Calu3 (cell line): ENCODE measurements at regions not wholly inside any gene's neighbourhood (a gene's known extent, or its start where the extent isn't known, plus 50 kb on each side); places are given as distances from the start of the nearest gene placed in this dataset.

Experiments used
- BruUV-seq: library from RNA; stranded (reverse); fragments of 400-500 nt; replicated peaks from 2 replicates; lab custom pipeline; 2021; lab: Mats Ljungman, UMichigan
- CTCF ChIA-PET: fragments of 300-600 bp; sonication (Branson Sonifier 250); formaldehyde crosslinking; loops from one replicate; lab custom pipeline; 2022; ENCODE audit warnings: antibody characterized with exemption; lab: Charles Lee
- DNase-seq: peaks from one replicate; pipeline ENCODE4 v3.0.0; 2022
- H3K27ac Mint-ChIP-seq: one replicate; pipeline ENCODE4 v1.8.0; 2022; ENCODE audit warnings: mixed read lengths; ENCODE audit not compliant: unreplicated experiment
- H3K27me3 Mint-ChIP-seq: one replicate; pipeline ENCODE4 v1.8.0; 2022; ENCODE audit warnings: mixed read lengths; ENCODE audit not compliant: unreplicated experiment
- H3K36me3 Mint-ChIP-seq: one replicate; pipeline ENCODE4 v1.8.0; 2022; ENCODE audit warnings: mild to moderate bottlenecking, moderate library complexity, mixed read lengths; ENCODE audit not compliant: insufficient read depth, unreplicated experiment
- H3K4me1 Mint-ChIP-seq: one replicate; pipeline ENCODE4 v1.8.0; 2022; ENCODE audit warnings: mild to moderate bottlenecking, low read depth, mixed read lengths; ENCODE audit not compliant: unreplicated experiment
- H3K4me3 Mint-ChIP-seq: one replicate; pipeline ENCODE4 v1.8.0; 2022; ENCODE audit warnings: mild to moderate bottlenecking, low read depth, moderate library complexity, mixed read lengths; ENCODE audit not compliant: unreplicated experiment
- H3K9me3 Mint-ChIP-seq: one replicate; pipeline ENCODE4 v1.8.0; 2022; ENCODE audit warnings: low read depth, mixed read lengths; ENCODE audit not compliant: unreplicated experiment
- CTCF ChIP-seq: fragments of 200-600 bp; IDR thresholded peaks from one replicate; pipeline ENCODE4 v1.8.0; 2022; ENCODE audit warnings: antibody characterized with exemption; ENCODE audit not compliant: unreplicated experiment
- intact Hi-C: fragments of 100-400 bp; cut with micrococcal nuclease; formaldehyde crosslinking; loops from one replicate; pipeline ENCODE4 v1.10.0; 2022; ENCODE audit not compliant: unreplicated experiment

- Mint-ChIP-seq H3K36me3 (no peaks in the 10 kb centered on the region), H3K9me3 (peaks cover 3% of the 10 kb centered on the region), H3K27me3 (peaks cover 17% of the 10 kb centered on the region), H3K27ac (no peak overlapping the region), H3K4me3 (no peak overlapping the region), H3K4me1 (no peaks in the 10 kb centered on the region)
- DNase-seq: no peak
- BruUV-seq: no TSS peak
- intact Hi-C loops: no loop called here
- no peak for TF ChIP-seq CTCF
- CTCF ChIA-PET: no interaction called here
Measured at GRCh38 chr16:17654571-17654970, 183.8 kb upstream of the XYLT1 start.

- no peak overlapping the region for H3K27ac Mint-ChIP-seq
- BruUV-seq: no TSS peak
- DNase-seq: no peak
- peaks cover 17% of the 10 kb centered on the region for H3K27me3 Mint-ChIP-seq
- intact Hi-C loops: no loop called here
- H3K4me1 Mint-ChIP-seq: no peaks in the 10 kb centered on the region
- TF ChIP-seq CTCF: no peak
- peaks cover 3% of the 10 kb centered on the region for H3K9me3 Mint-ChIP-seq
- H3K36me3 Mint-ChIP-seq: no peaks in the 10 kb centered on the region
- no peak overlapping the region for H3K4me3 Mint-ChIP-seq
- CTCF ChIA-PET: no interaction called here
Measured at GRCh38 chr16:17654142-17654541, 183.4 kb upstream of the XYLT1 start.

- no peaks in the 10 kb centered on the region for H3K36me3 Mint-ChIP-seq
- intact Hi-C loops: no loop called here
- no peak for DNase-seq
- H3K4me1 Mint-ChIP-seq: no peaks in the 10 kb centered on the region
- BruUV-seq: no TSS peak
- no peaks in the 10 kb centered on the region for H3K27me3 Mint-ChIP-seq
- no peak overlapping the region for H3K4me3 Mint-ChIP-seq
- CTCF ChIA-PET: interaction anchor here (1.7 kb wide), 1 partner anchor 69 kb away, joined by 4 read pairs; no protein-coding TSS in a partner anchor
- H3K27ac Mint-ChIP-seq: no peak overlapping the region
- no peak for TF ChIP-seq CTCF
- H3K9me3 Mint-ChIP-seq: peaks cover 6% of the 10 kb centered on the region
Measured at GRCh38 chr16:17647879-17648872, 177.4 kb upstream of the XYLT1 start.

- no peaks in the 10 kb centered on the region for H3K36me3 Mint-ChIP-seq
- no TSS peak for BruUV-seq
- intact Hi-C loops: no loop called here
- no peak for TF ChIP-seq CTCF
- no peak for DNase-seq
- no peak overlapping the region for H3K27ac Mint-ChIP-seq
- peaks cover 5% of the 10 kb centered on the region for H3K9me3 Mint-ChIP-seq
- H3K4me3 Mint-ChIP-seq: no peak overlapping the region
- H3K27me3 Mint-ChIP-seq: no peaks in the 10 kb centered on the region
- CTCF ChIA-PET: interaction anchor here (0.7 kb wide), 1 partner anchor 17 kb away, joined by 5 read pairs; no protein-coding TSS in a partner anchor
- no peaks in the 10 kb centered on the region for H3K4me1 Mint-ChIP-seq
Measured at GRCh38 chr16:17643935-17644334, 173.2 kb upstream of the XYLT1 start.
